WTC11 (cell line): ENCODE measurements at regions not wholly inside any gene's neighbourhood (a gene's known extent, or its start where the extent isn't known, plus 50 kb on each side); places are given as distances from the start of the nearest gene placed in this dataset.

Source experiments
- ATAC-seq: fragments of 200-7000 bp; cut with Tn5 transposase; 2 replicates; pipeline ENCODE4 v1.10.0; 2021; ENCODE audit warnings: mild to moderate bottlenecking, moderate library complexity
- CTCF ChIA-PET: fragments of 300-600 bp; sonication (Branson Sonifier 250); formaldehyde crosslinking; loops from one replicate; lab custom pipeline; 2021; ENCODE audit warnings: antibody characterized with exemption; lab: Charles Lee
- POLR2A ChIA-PET: fragments of 350-600 bp; sonication (Branson Sonifier 250); formaldehyde crosslinking; loops from one replicate; lab custom pipeline; 2021; ENCODE audit warnings: antibody characterized with exemption; lab: Charles Lee
- DNase-seq: peaks from one replicate; pipeline ENCODE4 v3.0.0; 2021; ENCODE audit warnings: low spot score
- H3K27ac Mint-ChIP-seq: 2 replicates; pipeline ENCODE4 v1.8.0; 2021; ENCODE audit warnings: mixed read lengths
- H3K27me3 Mint-ChIP-seq: 2 replicates; pipeline ENCODE4 v1.8.0; 2021; ENCODE audit warnings: low read depth, mild to moderate bottlenecking, moderate library complexity, mixed read lengths
- H3K36me3 Mint-ChIP-seq: 2 replicates; pipeline ENCODE4 v1.8.0; 2021; ENCODE audit warnings: mixed read lengths
- H3K4me1 Mint-ChIP-seq: 2 replicates; pipeline ENCODE4 v1.8.0; 2022; ENCODE audit warnings: mixed read lengths
- H3K4me3 Mint-ChIP-seq: 2 replicates; pipeline ENCODE4 v1.8.0; 2021; ENCODE audit warnings: mild to moderate bottlenecking, moderate library complexity, mixed read lengths
- H3K9me3 Mint-ChIP-seq: 2 replicates; pipeline ENCODE4 v1.8.0; 2021; ENCODE audit warnings: mixed read lengths
- ETV6 ChIP-seq: sonication (generic); formaldehyde crosslinking; IDR thresholded peaks from 2 replicates; pipeline ENCODE4 v1.8.1; 2022; ENCODE audit warnings: mild to moderate bottlenecking, missing genetic modification reagents
- IRF2 ChIP-seq: sonication (generic); formaldehyde crosslinking; IDR thresholded peaks from 2 replicates; pipeline ENCODE4 v1.8.0; 2022; ENCODE audit warnings: low read depth, missing genetic modification reagents, borderline replicate concordance
- NFE2L1 ChIP-seq: sonication (generic); formaldehyde crosslinking; IDR thresholded peaks from 2 replicates; pipeline ENCODE4 v1.8.1; 2023; ENCODE audit warnings: missing genetic modification reagents
- NR1H2 ChIP-seq: sonication (generic); formaldehyde crosslinking; IDR thresholded peaks from 2 replicates; pipeline ENCODE4 v1.9.0; 2021; ENCODE audit warnings: mild to moderate bottlenecking, moderate library complexity, missing genetic modification reagents
- NR2C2 ChIP-seq: sonication (generic); formaldehyde crosslinking; IDR thresholded peaks from 2 replicates; pipeline ENCODE4 v1.8.0; 2022; ENCODE audit warnings: mild to moderate bottlenecking, missing genetic modification reagents
- USF2 ChIP-seq: sonication (generic); formaldehyde crosslinking; IDR thresholded peaks from 2 replicates; pipeline ENCODE4 v1.8.1; 2023; ENCODE audit warnings: mild to moderate bottlenecking, missing genetic modification reagents, moderate library complexity
- ZBTB43 ChIP-seq: sonication (generic); formaldehyde crosslinking; IDR thresholded peaks from 2 replicates; pipeline ENCODE4 v1.8.1; 2023; ENCODE audit warnings: mild to moderate bottlenecking, missing genetic modification reagents
- ZNF232 ChIP-seq: sonication (generic); formaldehyde crosslinking; IDR thresholded peaks from 2 replicates; pipeline ENCODE4 v1.8.0; 2022; ENCODE audit warnings: mild to moderate bottlenecking, missing genetic modification reagents
- ZNF281 ChIP-seq: sonication (generic); formaldehyde crosslinking; IDR thresholded peaks from 2 replicates; pipeline ENCODE4 v1.8.0; 2023; ENCODE audit warnings: mild to moderate bottlenecking, missing genetic modification reagents
- ZNF512 ChIP-seq: sonication (generic); formaldehyde crosslinking; IDR thresholded peaks from 2 replicates; pipeline ENCODE4 v1.8.1; 2022; ENCODE audit warnings: missing genetic modification reagents, borderline replicate concordance
- ZNF532 ChIP-seq: fragments of 250-450 bp; sonication (Bioruptor Pico); IDR thresholded peaks from 2 replicates; pipeline ENCODE4 v1.9.0; 2021; ENCODE audit warnings: mild to moderate bottlenecking, borderline replicate concordance
- TF ChIP-seq, protein P1 (sequence below): fragments of 250-450 bp; sonication (Bioruptor Pico); IDR thresholded peaks from 2 replicates; pipeline ENCODE4 v1.8.0; 2021; ENCODE audit warnings: mild to moderate bottlenecking
- TF ChIP-seq, protein P2 (sequence below): fragments of 250-450 bp; sonication (Bioruptor Pico); IDR thresholded peaks from 2 replicates; pipeline ENCODE4 v1.9.0; 2021; ENCODE audit warnings: moderate library complexity, mild to moderate bottlenecking, inconsistent platforms, borderline replicate concordance
- TF ChIP-seq, protein P3 (sequence below): sonication (generic); formaldehyde crosslinking; IDR thresholded peaks from 2 replicates; pipeline ENCODE4 v1.8.1; 2022; ENCODE audit warnings: low read depth, mild to moderate bottlenecking, moderate library complexity, missing genetic modification reagents, borderline replicate concordance
- TF ChIP-seq, protein P4 (sequence below): sonication (generic); formaldehyde crosslinking; IDR thresholded peaks from 2 replicates; pipeline ENCODE4 v1.8.0; 2022; ENCODE audit warnings: mild to moderate bottlenecking, missing genetic modification reagents
- TF ChIP-seq, protein P5 (sequence below): sonication (generic); formaldehyde crosslinking; conservative IDR thresholded peaks from 2 replicates; pipeline ENCODE4 v1.8.1; 2022; ENCODE audit warnings: mild to moderate bottlenecking, missing genetic modification reagents
- TF ChIP-seq, protein P6 (sequence below): sonication (generic); formaldehyde crosslinking; IDR thresholded peaks from 2 replicates; pipeline ENCODE4 v1.8.1; 2022; ENCODE audit warnings: mild to moderate bottlenecking, missing genetic modification reagents, moderate library complexity, borderline replicate concordance
- TF ChIP-seq, protein P7 (sequence below): sonication (generic); formaldehyde crosslinking; IDR thresholded peaks from 2 replicates; pipeline ENCODE4 v1.8.0; 2023; ENCODE audit warnings: missing genetic modification reagents

DNA sequence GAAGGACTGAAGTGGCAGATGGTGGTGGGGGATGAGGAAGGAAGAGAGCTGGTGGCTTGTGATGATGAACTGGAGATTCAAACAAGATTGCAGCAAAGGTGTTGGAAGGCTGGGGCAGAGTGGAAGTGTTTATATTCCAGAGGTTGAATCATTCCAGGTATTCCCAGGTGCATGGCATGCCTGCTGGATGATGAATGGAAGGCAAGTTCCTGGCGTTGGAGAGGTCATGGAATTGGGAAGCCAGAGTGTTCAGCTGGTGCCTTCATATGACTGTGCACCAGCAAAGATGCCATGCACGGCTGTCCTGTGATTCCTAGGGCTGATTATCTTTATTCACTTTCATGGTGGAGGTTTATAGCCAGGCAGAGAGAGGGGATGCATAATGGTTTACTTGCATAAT lies 135.8 kb upstream of the PUDP start:
- H3K4me1 Mint-ChIP-seq: no peaks in the 10 kb centered on the region
- DNase-seq (no peak), ATAC-seq (no peak)
- TF ChIP-seq, protein P1, sequence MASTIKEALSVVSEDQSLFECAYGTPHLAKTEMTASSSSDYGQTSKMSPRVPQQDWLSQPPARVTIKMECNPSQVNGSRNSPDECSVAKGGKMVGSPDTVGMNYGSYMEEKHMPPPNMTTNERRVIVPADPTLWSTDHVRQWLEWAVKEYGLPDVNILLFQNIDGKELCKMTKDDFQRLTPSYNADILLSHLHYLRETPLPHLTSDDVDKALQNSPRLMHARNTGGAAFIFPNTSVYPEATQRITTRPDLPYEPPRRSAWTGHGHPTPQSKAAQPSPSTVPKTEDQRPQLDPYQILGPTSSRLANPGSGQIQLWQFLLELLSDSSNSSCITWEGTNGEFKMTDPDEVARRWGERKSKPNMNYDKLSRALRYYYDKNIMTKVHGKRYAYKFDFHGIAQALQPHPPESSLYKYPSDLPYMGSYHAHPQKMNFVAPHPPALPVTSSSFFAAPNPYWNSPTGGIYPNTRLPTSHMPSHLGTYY: no peak
- TF ChIP-seq ZNF281 (CRISPR knock-in tag) (no peak), NR2C2 (CRISPR knock-in tag) (no peak), ZNF232 (no peak), ZNF512 (CRISPR knock-in tag) (no peak), NFE2L1 (no peak), NR1H2 (CRISPR knock-in tag) (no peak), ZBTB43 (CRISPR knock-in tag) (no peak), ETV6 (CRISPR knock-in tag) (no peak), ZNF532 (CRISPR knock-in tag) (no peak), USF2 (CRISPR knock-in tag) (no peak), IRF2 (CRISPR knock-in tag) (no peak)
- TF ChIP-seq, protein P2, sequence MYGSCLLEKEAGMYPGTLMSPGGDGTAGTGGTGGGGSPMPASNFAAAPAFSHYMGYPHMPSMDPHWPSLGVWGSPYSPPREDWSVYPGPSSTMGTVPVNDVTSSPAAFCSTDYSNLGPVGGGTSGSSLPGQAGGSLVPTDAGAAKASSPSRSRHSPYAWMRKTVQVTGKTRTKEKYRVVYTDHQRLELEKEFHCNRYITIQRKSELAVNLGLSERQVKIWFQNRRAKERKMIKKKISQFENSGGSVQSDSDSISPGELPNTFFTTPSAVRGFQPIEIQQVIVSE (CRISPR knock-in tag): no peak
- TF ChIP-seq, protein P3, sequence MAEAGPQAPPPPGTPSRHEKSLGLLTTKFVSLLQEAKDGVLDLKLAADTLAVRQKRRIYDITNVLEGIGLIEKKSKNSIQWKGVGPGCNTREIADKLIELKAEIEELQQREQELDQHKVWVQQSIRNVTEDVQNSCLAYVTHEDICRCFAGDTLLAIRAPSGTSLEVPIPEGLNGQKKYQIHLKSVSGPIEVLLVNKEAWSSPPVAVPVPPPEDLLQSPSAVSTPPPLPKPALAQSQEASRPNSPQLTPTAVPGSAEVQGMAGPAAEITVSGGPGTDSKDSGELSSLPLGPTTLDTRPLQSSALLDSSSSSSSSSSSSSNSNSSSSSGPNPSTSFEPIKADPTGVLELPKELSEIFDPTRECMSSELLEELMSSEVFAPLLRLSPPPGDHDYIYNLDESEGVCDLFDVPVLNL (CRISPR knock-in tag): no peak
- TF ChIP-seq, protein P4, sequence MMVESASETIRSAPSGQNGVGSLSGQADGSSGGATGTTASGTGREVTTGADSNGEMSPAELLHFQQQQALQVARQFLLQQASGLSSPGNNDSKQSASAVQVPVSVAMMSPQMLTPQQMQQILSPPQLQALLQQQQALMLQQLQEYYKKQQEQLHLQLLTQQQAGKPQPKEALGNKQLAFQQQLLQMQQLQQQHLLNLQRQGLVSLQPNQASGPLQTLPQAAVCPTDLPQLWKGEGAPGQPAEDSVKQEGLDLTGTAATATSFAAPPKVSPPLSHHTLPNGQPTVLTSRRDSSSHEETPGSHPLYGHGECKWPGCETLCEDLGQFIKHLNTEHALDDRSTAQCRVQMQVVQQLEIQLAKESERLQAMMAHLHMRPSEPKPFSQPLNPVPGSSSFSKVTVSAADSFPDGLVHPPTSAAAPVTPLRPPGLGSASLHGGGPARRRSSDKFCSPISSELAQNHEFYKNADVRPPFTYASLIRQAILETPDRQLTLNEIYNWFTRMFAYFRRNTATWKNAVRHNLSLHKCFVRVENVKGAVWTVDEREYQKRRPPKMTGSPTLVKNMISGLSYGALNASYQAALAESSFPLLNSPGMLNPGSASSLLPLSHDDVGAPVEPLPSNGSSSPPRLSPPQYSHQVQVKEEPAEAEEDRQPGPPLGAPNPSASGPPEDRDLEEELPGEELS (CRISPR knock-in tag): no peak
- TF ChIP-seq, protein P5, sequence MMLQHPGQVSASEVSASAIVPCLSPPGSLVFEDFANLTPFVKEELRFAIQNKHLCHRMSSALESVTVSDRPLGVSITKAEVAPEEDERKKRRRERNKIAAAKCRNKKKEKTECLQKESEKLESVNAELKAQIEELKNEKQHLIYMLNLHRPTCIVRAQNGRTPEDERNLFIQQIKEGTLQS (CRISPR knock-in tag): no peak
- TF ChIP-seq, protein P6, sequence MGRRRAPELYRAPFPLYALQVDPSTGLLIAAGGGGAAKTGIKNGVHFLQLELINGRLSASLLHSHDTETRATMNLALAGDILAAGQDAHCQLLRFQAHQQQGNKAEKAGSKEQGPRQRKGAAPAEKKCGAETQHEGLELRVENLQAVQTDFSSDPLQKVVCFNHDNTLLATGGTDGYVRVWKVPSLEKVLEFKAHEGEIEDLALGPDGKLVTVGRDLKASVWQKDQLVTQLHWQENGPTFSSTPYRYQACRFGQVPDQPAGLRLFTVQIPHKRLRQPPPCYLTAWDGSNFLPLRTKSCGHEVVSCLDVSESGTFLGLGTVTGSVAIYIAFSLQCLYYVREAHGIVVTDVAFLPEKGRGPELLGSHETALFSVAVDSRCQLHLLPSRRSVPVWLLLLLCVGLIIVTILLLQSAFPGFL (CRISPR knock-in tag): no peak
- TF ChIP-seq, protein P7, sequence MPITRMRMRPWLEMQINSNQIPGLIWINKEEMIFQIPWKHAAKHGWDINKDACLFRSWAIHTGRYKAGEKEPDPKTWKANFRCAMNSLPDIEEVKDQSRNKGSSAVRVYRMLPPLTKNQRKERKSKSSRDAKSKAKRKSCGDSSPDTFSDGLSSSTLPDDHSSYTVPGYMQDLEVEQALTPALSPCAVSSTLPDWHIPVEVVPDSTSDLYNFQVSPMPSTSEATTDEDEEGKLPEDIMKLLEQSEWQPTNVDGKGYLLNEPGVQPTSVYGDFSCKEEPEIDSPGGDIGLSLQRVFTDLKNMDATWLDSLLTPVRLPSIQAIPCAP (CRISPR knock-in tag): no peak
- ChIA-PET CTCF (no interaction called here), POLR2A (no interaction called here)
- H3K4me3 Mint-ChIP-seq: no peak overlapping the region
- no peaks in the 10 kb centered on the region for H3K27me3 Mint-ChIP-seq
- H3K9me3 Mint-ChIP-seq: no peaks in the 10 kb centered on the region
- no peaks in the 10 kb centered on the region for H3K36me3 Mint-ChIP-seq
- H3K27ac Mint-ChIP-seq: no peak overlapping the region
